Stomach (tissue), 8 donors: ENCODE measurements at regions not wholly inside any gene's neighbourhood (a gene's known extent, or its start where the extent isn't known, plus 50 kb on each side); places are given as distances from the start of the nearest gene placed in this dataset.
A peak's percentile ranks its signal among the peaks of the same experiment; 100 is the strongest.
"Not testable (repeated sequence)": the region's sequence is repeated elsewhere in the genome, so short reads cannot be mapped to it uniquely, and the experiment has no call there.

Source experiments
- DNase-seq, 2 donors: peaks; one replicate each; pipeline versions ENCODE4 v3.0.0 to v3.0.0-alpha.2; 2013 to 2019
- H3K27ac ChIP-seq, 5 donors: fragments of 200-600 bp in 4 of 5; sonication (generic) in 4 of 5; one replicate each; pipeline ENCODE4 v1.5.1; 2013 to 2019; ENCODE audit warnings: mild to moderate bottlenecking in 1 of 5, moderate library complexity in 1 of 5
- H3K27me3 ChIP-seq, 3 donors: fragments of 200-600 bp; sonication (generic); one replicate each; pipeline ENCODE4 v1.5.1; 2017 to 2019; ENCODE audit warnings: mixed run types in 1 of 3
- H3K36me3 ChIP-seq, 4 donors: fragments of 200-600 bp; sonication (generic); 1 replicate in 3 of 4; 2 replicates in 1 of 4; pipeline ENCODE4 v1.5.1; 2016 to 2019
- H3K4me1 ChIP-seq, 4 donors: fragments of 200-600 bp; sonication (generic); one replicate each; pipeline ENCODE4 v1.5.1; 2016 to 2019
- H3K4me3 ChIP-seq, 4 donors: fragments of 200-600 bp; sonication (generic) in 3 of 4; one replicate each; pipeline ENCODE4 v1.5.1; 2016 to 2019; ENCODE audit warnings: mild to moderate bottlenecking in 1 of 4
- H3K9me3 ChIP-seq, 4 donors: fragments of 200-600 bp; sonication (generic); one replicate each; pipeline ENCODE4 v1.5.1; 2016 to 2019
- CTCF ChIP-seq, 7 experiments: fragments of 450-650 bp in 4 of 7; fragments of 200-600 bp in 3 of 7; sonication (generic) in 3 of 7; IDR thresholded peaks; one replicate each; pipeline ENCODE4 v1.5.1; 2016 to 2019; ENCODE audit warnings: antibody characterized with exemption in 7 of 7, control low read depth in 2 of 7, mild to moderate bottlenecking in 1 of 7
- EP300 ChIP-seq: sonication (generic); formaldehyde crosslinking; IDR thresholded peaks from one replicate; pipeline ENCODE4 v1.6.1; 2017; ENCODE audit warnings: antibody characterized with exemption
- POLR2A ChIP-seq, 4 donors: fragments of 450-650 bp; IDR thresholded peaks; one replicate each; pipeline ENCODE4 v1.6.1; 2016; ENCODE audit warnings: antibody characterized with exemption in 4 of 4, control low read depth in 2 of 4, mild to moderate bottlenecking in 1 of 4, moderate library complexity in 1 of 4
- POLR2AphosphoS5 ChIP-seq, 3 donors: sonication (generic); formaldehyde crosslinking; IDR thresholded peaks; one replicate each; pipeline ENCODE4 v1.6.1; 2016; ENCODE audit warnings: antibody characterized with exemption in 3 of 3
- WGBS, 5 donors: extraction: QIAGEN DNeasy Blood & Tissue Kit in 3 of 5; methylation state at CpG; one replicate each; pipeline versions ENCODE4 v1.1.5 to v1.1.7; 2013 to 2018; 5-methylcytosine and 5-hydroxymethylcytosine counted together
- intact Hi-C: fragments of 100-400 bp; cut with DNase I; formaldehyde crosslinking; loops from one replicate; pipeline ENCODE4 v1.15.1; 2023; ENCODE audit warnings: low total_unique reads
- donor health status: healthy with polysubstance abuse.
- donor health status: Bipolar disorder and iron deficiency.
- donor health status: healthy.

GRCh38 chr10:53064614-53065013 lies 292.0 kb upstream of the MBL2 start:
- no peak for DNase-seq
- H3K4me1 ChIP-seq = no peaks in the 10 kb centered on the region
- intact Hi-C loops = no loop called here
- H3K36me3 ChIP-seq = no peaks in the 10 kb centered on the region
- no peak overlapping the region for H3K27ac ChIP-seq
- WGBS, 5 donors = 15 to 26% (median 25%) methylated on average over 2 of the region's 2 CpGs
- TF ChIP-seq EP300 (no peak), POLR2AphosphoS5 (IDR thresholded peaks at IDR 0.05) (no peak), CTCF (IDR thresholded peaks at IDR 0.05) (no peak), POLR2A (IDR thresholded peaks at IDR 0.05) (no peak)
- no peaks in the 10 kb centered on the region for H3K9me3 ChIP-seq
- no peaks in the 10 kb centered on the region for H3K27me3 ChIP-seq
- no peak overlapping the region for H3K4me3 ChIP-seq

- no peaks in the 10 kb centered on the region for H3K27me3 ChIP-seq
- no peak overlapping the region for H3K4me3 ChIP-seq
- no peak for DNase-seq
- no peak overlapping the region for H3K27ac ChIP-seq
- H3K9me3 ChIP-seq = no peaks in the 10 kb centered on the region
- H3K4me1 ChIP-seq = no peaks in the 10 kb centered on the region
- intact Hi-C loops = no loop called here
- H3K36me3 ChIP-seq = no peaks in the 10 kb centered on the region
- TF ChIP-seq POLR2A (IDR thresholded peaks at IDR 0.05) (no peak), POLR2AphosphoS5 (IDR thresholded peaks at IDR 0.05) (no peak), CTCF (IDR thresholded peaks at IDR 0.05) (no peak), EP300 (no peak)
- 87 to 96% (median 92%) methylated on average over 3 of the region's 3 CpGs for WGBS, 5 donors
Measured at GRCh38 chr10:53063805-53064204, 291.2 kb upstream of the MBL2 start.

- peak in 1 of 2 donors; percentile 20 for DNase-seq
- H3K36me3 ChIP-seq = no peaks in the 10 kb centered on the region
- TF ChIP-seq EP300 (no peak), POLR2A (IDR thresholded peaks at IDR 0.05) (no peak), CTCF (IDR thresholded peaks at IDR 0.05) (no peak), POLR2AphosphoS5 (IDR thresholded peaks at IDR 0.05) (no peak)
- H3K4me3 ChIP-seq = no peak overlapping the region
- intact Hi-C loops = no loop called here
- no peaks in the 10 kb centered on the region for H3K27me3 ChIP-seq
- H3K27ac ChIP-seq = no peak overlapping the region
- no peaks in the 10 kb centered on the region for H3K4me1 ChIP-seq
- 57 to 87% (median 71%) methylated on average over 6 of the region's 6 CpGs for WGBS, 5 donors
- H3K9me3 ChIP-seq = no peaks in the 10 kb centered on the region
Measured at GRCh38 chr10:53052521-53053164, 280.1 kb upstream of the MBL2 start.

GRCh38 chr10:53045315-53045714 lies 272.7 kb upstream of the MBL2 start:
- Histone ChIP-seq H3K27me3 (no peaks in the 10 kb centered on the region), H3K4me3 (no peak overlapping the region), H3K9me3 (no peaks in the 10 kb centered on the region), H3K27ac (no peak overlapping the region), H3K4me1 (no peaks in the 10 kb centered on the region), H3K36me3 (no peaks in the 10 kb centered on the region)
- 56 to 72% (median 64%) methylated on average over 2 of the region's 2 CpGs for WGBS, 5 donors
- no peak for DNase-seq
- intact Hi-C loops = no loop called here
- no peak for TF ChIP-seq POLR2AphosphoS5 (IDR thresholded peaks at IDR 0.05)
- no peak for TF ChIP-seq CTCF (IDR thresholded peaks at IDR 0.05)
- TF ChIP-seq POLR2A (IDR thresholded peaks at IDR 0.05) = no peak
- TF ChIP-seq EP300 = no peak

GRCh38 chr10:53035823-53036222 lies 263.2 kb upstream of the MBL2 start:
- H3K27ac ChIP-seq, H3K27me3 ChIP-seq, H3K4me1 ChIP-seq, H3K36me3 ChIP-seq, H3K9me3 ChIP-seq, DNase-seq, H3K4me3 ChIP-seq, intact Hi-C loops: not testable (repeated sequence)
- WGBS, 5 donors = 77 to 92% (median 83%) methylated on average over 5 of the region's 5 CpGs
